ENCODE measurements at regions not wholly inside any gene's neighbourhood (a gene's known extent, or its start where the extent isn't known, plus 50 kb on each side); places are given as distances from the start of the nearest gene placed in this dataset.
"Not testable (repeated sequence)": the region's sequence is repeated elsewhere in the genome, so short reads cannot be mapped to it uniquely, and the experiment has no call there.

GRCh38 chr3:176074096-176074495, 1123.2 kb downstream of the TBL1XR1 start:
- DNase-seq (ENCODE audit: low read depth in 2 of 2), result no peak

- no peak for DNase-seq (ENCODE audit: low read depth in 2 of 2)
Observed at GRCh38 chr3:176071943-176072342, 1125.3 kb downstream of the TBL1XR1 start.

- no peak for DNase-seq (ENCODE audit: low read depth in 2 of 2)
Observed at GRCh38 chr3:176068750-176069149, 1128.5 kb downstream of the TBL1XR1 start.

- DNase-seq (ENCODE audit: low read depth in 2 of 2), result no peak
Observed at GRCh38 chr3:176058856-176059255, 1138.4 kb downstream of the TBL1XR1 start.

GRCh38 chr3:176055836-176056235, 1141.4 kb downstream of the TBL1XR1 start:
- no peak for DNase-seq (ENCODE audit: low read depth in 2 of 2)

GRCh38 chr3:176051766-176052165, 1145.5 kb downstream of the TBL1XR1 start:
- DNase-seq (ENCODE audit: low read depth in 2 of 2), result no peak

- DNase-seq (ENCODE audit: low read depth in 2 of 2), result no peak
Observed at GRCh38 chr3:176046703-176047102, 1150.6 kb downstream of the TBL1XR1 start.

- DNase-seq (ENCODE audit: low read depth in 2 of 2), result no peak
Observed at GRCh38 chr3:176041812-176042211, 1155.5 kb downstream of the TBL1XR1 start.

- no peak for DNase-seq (ENCODE audit: low read depth in 2 of 2)
Observed at GRCh38 chr3:176041185-176041584, 1156.1 kb downstream of the TBL1XR1 start.

- DNase-seq (ENCODE audit: low read depth in 2 of 2), result no peak
Observed at GRCh38 chr3:176037636-176038035, 1159.6 kb downstream of the TBL1XR1 start.

GRCh38 chr3:176032043-176032442, 1165.2 kb downstream of the TBL1XR1 start:
- DNase-seq (ENCODE audit: low read depth in 2 of 2), result no peak

- not testable (repeated sequence) for DNase-seq (ENCODE audit: low read depth in 2 of 2)
Observed at GRCh38 chr3:176016203-176016602, 1157.1 kb downstream of the NAALADL2 start.

- DNase-seq (ENCODE audit: low read depth in 2 of 2), result not testable (repeated sequence)
Observed at GRCh38 chr3:176015228-176015627, 1156.1 kb downstream of the NAALADL2 start.

- no peak for DNase-seq (ENCODE audit: low read depth in 2 of 2)
Observed at GRCh38 chr3:176009256-176009655, 1150.1 kb downstream of the NAALADL2 start.

GRCh38 chr3:176005564-176005963, 1146.4 kb downstream of the NAALADL2 start:
- DNase-seq (ENCODE audit: low read depth in 2 of 2), result no peak

GRCh38 chr3:175989161-175989560, 1130.0 kb downstream of the NAALADL2 start:
- no peak for DNase-seq (ENCODE audit: low read depth in 2 of 2)

- DNase-seq (ENCODE audit: low read depth in 2 of 2), result no peak
Observed at GRCh38 chr3:175988401-175988800, 1129.3 kb downstream of the NAALADL2 start.

- DNase-seq (ENCODE audit: low read depth in 2 of 2), result no peak
Observed at GRCh38 chr3:175985781-175986180, 1126.6 kb downstream of the NAALADL2 start.

- no peak for DNase-seq (ENCODE audit: low read depth in 2 of 2)
Observed at GRCh38 chr3:175983379-175983778, 1124.2 kb downstream of the NAALADL2 start.

- no peak for DNase-seq (ENCODE audit: low read depth in 2 of 2)
Observed at GRCh38 chr3:175980486-175981090, 1121.5 kb downstream of the NAALADL2 start.

- no peak for DNase-seq (ENCODE audit: low read depth in 2 of 2)
Observed at GRCh38 chr3:175977968-175978752, 1119.0 kb downstream of the NAALADL2 start.

- no peak for DNase-seq (ENCODE audit: low read depth in 2 of 2)
Observed at GRCh38 chr3:175969456-175969855, 1110.3 kb downstream of the NAALADL2 start.

- no peak for DNase-seq (ENCODE audit: low read depth in 2 of 2)
Observed at GRCh38 chr3:175965036-175965435, 1105.9 kb downstream of the NAALADL2 start.
